Gastrocnemius medialis (tissue), 4 donors: ENCODE measurements at regions not wholly inside any gene's neighbourhood (a gene's known extent, or its start where the extent isn't known, plus 50 kb on each side); places are given as distances from the start of the nearest gene placed in this dataset.

Experiments used
- ATAC-seq, 2 donors: fragments of 150-250 bp; one replicate each; pipeline ENCODE4 v1.9.1; 2016
- DNase-seq, 2 donors: peaks; one replicate each; pipeline ENCODE4 v3.0.0-alpha.2; 2019
- H3K27ac ChIP-seq, 4 donors: fragments of 200-600 bp; sonication (generic); 1 replicate in 1 of 4; 2 replicates in 3 of 4; pipeline ENCODE4 v1.5.1; 2016 to 2018; ENCODE audit warnings: mild to moderate bottlenecking in 2 of 4, moderate library complexity in 1 of 4
- H3K27me3 ChIP-seq, 3 donors: fragments of 200-600 bp; sonication (generic) in 2 of 3; 1 replicate in 1 of 3; 2 replicates in 2 of 3; pipeline versions ENCODE4 v1.5.1 to v1.6.0; 2016 to 2019; ENCODE audit warnings: mild to moderate bottlenecking in 1 of 3, moderate library complexity in 1 of 3
- H3K36me3 ChIP-seq, 2 donors: fragments of 200-600 bp; sonication (generic) in 1 of 2; one replicate each; pipeline ENCODE4 v1.5.1; 2017 to 2018
- H3K4me1 ChIP-seq, 2 donors: fragments of 200-600 bp; sonication (generic) in 1 of 2; one replicate each; pipeline ENCODE4 v1.5.1; 2016 to 2017; ENCODE audit warnings: mild to moderate bottlenecking in 2 of 2
- H3K4me3 ChIP-seq, 4 donors: fragments of 200-600 bp; sonication (generic) in 3 of 4; 1 replicate in 1 of 4; 2 replicates in 3 of 4; pipeline ENCODE4 v1.5.1; 2016 to 2019; ENCODE audit warnings: mild to moderate bottlenecking in 2 of 4
- H3K9me3 ChIP-seq, 3 donors: fragments of 200-600 bp; sonication (generic) in 2 of 3; 1 replicate in 1 of 3; 2 replicates in 2 of 3; pipeline ENCODE4 v1.5.1; 2016 to 2019
- POLR2A ChIP-seq, 2 donors: fragments of 450-650 bp; IDR thresholded peaks; one replicate each; pipeline ENCODE4 v1.6.1; 2017; ENCODE audit warnings: antibody characterized with exemption in 2 of 2, mild to moderate bottlenecking in 2 of 2, moderate library complexity in 2 of 2
- in situ Hi-C, 4 donors: fragments of 200-750 bp; cut with MboI; loops; one replicate each; pipeline versions ENCODE4 v1.15.0 to v1.8.0; 2017; ENCODE audit warnings: low sequenced_read_pairs in 4 of 4
- intact Hi-C: fragments of 100-400 bp; cut with DNase I; formaldehyde crosslinking; loops from one replicate; pipeline ENCODE4 v1.15.1; 2023; ENCODE audit warnings: low total_unique reads
- TF ChIP-seq, protein P1 (sequence below), 5 experiments: fragments of 450-650 bp in 3 of 5; fragments of 200-600 bp in 2 of 5; sonication (generic) in 2 of 5; IDR thresholded peaks in 4 of 5; conservative IDR thresholded peaks in 1 of 5; 1 replicate in 4 of 5; 2 replicates in 1 of 5; pipeline ENCODE4 v1.5.1; 2016 to 2019; ENCODE audit warnings: antibody characterized with exemption in 5 of 5, mild to moderate bottlenecking in 3 of 5, moderate library complexity in 3 of 5

DNA sequence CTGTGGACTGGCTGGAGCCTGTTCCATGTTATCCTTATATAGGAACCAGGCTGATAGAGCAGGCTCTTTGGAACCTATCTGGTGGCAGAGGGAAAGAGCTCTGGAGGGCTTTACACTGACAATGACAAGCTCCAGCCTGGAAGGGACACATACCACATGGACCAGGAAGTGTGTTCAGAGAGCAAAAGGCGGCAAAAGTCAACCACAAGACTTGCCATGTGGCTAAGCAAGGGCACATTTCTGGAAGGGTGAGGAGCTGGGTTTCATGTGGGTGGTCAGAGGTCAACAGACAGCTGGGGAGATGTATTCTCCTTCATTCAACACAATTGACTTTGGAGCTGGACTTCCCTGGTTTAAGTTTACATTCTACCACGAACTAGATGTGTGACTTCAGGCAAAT lies 325.2 kb downstream of the DYSF start:
- Histone ChIP-seq H3K36me3 (no peaks in the 10 kb centered on the region), H3K9me3 (no peaks in the 10 kb centered on the region), H3K4me1 (no peaks in the 10 kb centered on the region), H3K27me3 (no peaks in the 10 kb centered on the region), H3K4me3 (no peak overlapping the region), H3K27ac (no peak overlapping the region)
- in situ Hi-C loops, result loop anchor here in 3 of 4 donors (25.0 kb wide), 1 partner anchor 166 kb away; no protein-coding TSS in a partner anchor
- no peak for ATAC-seq
- DNase-seq, result no peak
- intact Hi-C loops, result no loop called here
- TF ChIP-seq POLR2A (IDR thresholded peaks at IDR 0.05), result no peak
- TF ChIP-seq, protein P1, sequence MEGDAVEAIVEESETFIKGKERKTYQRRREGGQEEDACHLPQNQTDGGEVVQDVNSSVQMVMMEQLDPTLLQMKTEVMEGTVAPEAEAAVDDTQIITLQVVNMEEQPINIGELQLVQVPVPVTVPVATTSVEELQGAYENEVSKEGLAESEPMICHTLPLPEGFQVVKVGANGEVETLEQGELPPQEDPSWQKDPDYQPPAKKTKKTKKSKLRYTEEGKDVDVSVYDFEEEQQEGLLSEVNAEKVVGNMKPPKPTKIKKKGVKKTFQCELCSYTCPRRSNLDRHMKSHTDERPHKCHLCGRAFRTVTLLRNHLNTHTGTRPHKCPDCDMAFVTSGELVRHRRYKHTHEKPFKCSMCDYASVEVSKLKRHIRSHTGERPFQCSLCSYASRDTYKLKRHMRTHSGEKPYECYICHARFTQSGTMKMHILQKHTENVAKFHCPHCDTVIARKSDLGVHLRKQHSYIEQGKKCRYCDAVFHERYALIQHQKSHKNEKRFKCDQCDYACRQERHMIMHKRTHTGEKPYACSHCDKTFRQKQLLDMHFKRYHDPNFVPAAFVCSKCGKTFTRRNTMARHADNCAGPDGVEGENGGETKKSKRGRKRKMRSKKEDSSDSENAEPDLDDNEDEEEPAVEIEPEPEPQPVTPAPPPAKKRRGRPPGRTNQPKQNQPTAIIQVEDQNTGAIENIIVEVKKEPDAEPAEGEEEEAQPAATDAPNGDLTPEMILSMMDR (IDR thresholded peaks at IDR 0.05 in 4 of 5, conservative IDR thresholded peaks at IDR 0.05 in 1 of 5), result no peak

GRCh38 chr2:71777946-71778345 lies 324.6 kb downstream of the DYSF start:
- no peak for TF ChIP-seq POLR2A (IDR thresholded peaks at IDR 0.05)
- TF ChIP-seq, protein P1 (IDR thresholded peaks at IDR 0.05 in 4 of 5, conservative IDR thresholded peaks at IDR 0.05 in 1 of 5), result no peak
- Histone ChIP-seq H3K27me3 (no peaks in the 10 kb centered on the region), H3K9me3 (no peaks in the 10 kb centered on the region), H3K4me3 (no peak overlapping the region), H3K27ac (no peak overlapping the region), H3K36me3 (no peaks in the 10 kb centered on the region), H3K4me1 (no peaks in the 10 kb centered on the region)
- in situ Hi-C loops (loop anchor here in 3 of 4 donors (25.0 kb wide), 1 partner anchor 166 kb away; no protein-coding TSS in a partner anchor), intact Hi-C loops (no loop called here)
- DNase-seq (no peak), ATAC-seq (no peak)

DNA sequence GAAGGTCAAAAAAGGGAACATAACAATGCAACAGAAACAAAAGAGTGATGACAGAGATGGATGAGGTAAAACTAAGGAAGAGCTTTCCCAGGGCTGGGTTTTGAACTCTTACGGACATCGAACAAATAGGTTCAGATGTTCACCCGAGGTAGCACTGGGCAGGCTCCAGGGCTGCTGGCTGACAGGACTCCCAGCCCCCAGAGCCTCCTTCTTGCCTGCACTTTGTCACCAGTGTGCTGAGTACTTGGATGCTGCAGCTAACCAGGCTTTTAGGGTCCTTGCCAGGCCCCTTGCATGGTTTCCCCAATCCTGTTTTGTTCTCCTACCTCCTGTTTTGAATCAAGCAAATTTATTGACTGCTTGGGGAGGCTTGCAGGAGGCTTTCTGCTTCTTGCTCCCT lies 322.9 kb downstream of the DYSF start:
- no peak overlapping the region for H3K27ac ChIP-seq
- H3K4me1 ChIP-seq, result no peaks in the 10 kb centered on the region
- no peaks in the 10 kb centered on the region for H3K36me3 ChIP-seq
- intact Hi-C loops (no loop called here), in situ Hi-C loops (loop anchor here in 3 of 4 donors (25.0 kb wide), 1 partner anchor 164 kb away; no protein-coding TSS in a partner anchor)
- H3K27me3 ChIP-seq, result no peaks in the 10 kb centered on the region
- H3K9me3 ChIP-seq, result no peaks in the 10 kb centered on the region
- ATAC-seq (no peak), DNase-seq (no peak)
- H3K4me3 ChIP-seq, result no peak overlapping the region
- no peak for TF ChIP-seq POLR2A (IDR thresholded peaks at IDR 0.05)
- TF ChIP-seq, protein P1 (IDR thresholded peaks at IDR 0.05 in 4 of 5, conservative IDR thresholded peaks at IDR 0.05 in 1 of 5), result no peak

GRCh38 chr2:71773218-71773617 lies 319.9 kb downstream of the DYSF start:
- no peaks in the 10 kb centered on the region for H3K4me1 ChIP-seq
- H3K9me3 ChIP-seq, result no peaks in the 10 kb centered on the region
- ATAC-seq (no peak), DNase-seq (no peak)
- TF ChIP-seq POLR2A (IDR thresholded peaks at IDR 0.05), result no peak
- TF ChIP-seq, protein P1 (IDR thresholded peaks at IDR 0.05 in 4 of 5, conservative IDR thresholded peaks at IDR 0.05 in 1 of 5), result no peak
- no peak overlapping the region for H3K4me3 ChIP-seq
- H3K36me3 ChIP-seq, result no peaks in the 10 kb centered on the region
- H3K27ac ChIP-seq, result no peak overlapping the region
- intact Hi-C loops (no loop called here), in situ Hi-C loops (no loop called here)
- no peaks in the 10 kb centered on the region for H3K27me3 ChIP-seq
